ENCODE measurements at regions not wholly inside any gene's neighbourhood (a gene's known extent, or its start where the extent isn't known, plus 50 kb on each side); places are given as distances from the start of the nearest gene placed in this dataset.
"Not testable (repeated sequence)": the region's sequence is repeated elsewhere in the genome, so short reads cannot be mapped to it uniquely, and the experiment has no call there.

DNA sequence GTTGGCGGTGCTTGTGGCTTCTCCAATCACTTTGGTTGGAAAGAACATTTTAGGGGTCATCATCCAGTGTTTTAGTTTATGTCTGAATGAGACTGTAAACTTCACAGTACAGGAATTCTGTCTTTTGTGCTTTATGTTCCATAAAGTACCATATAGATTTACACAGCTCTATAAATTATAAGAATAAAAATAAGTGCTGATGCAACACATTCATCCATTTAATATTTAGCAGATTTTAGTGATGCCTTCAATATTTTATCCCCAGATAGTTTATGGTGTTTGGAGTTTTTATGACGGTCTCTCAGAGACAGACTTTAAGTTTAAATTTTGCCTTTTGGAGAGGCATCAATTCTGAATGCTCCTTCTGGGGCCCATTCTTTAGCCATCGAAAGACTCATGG is 385.2 kb downstream of the ATP23 start:
- Histone ChIP-seq H3K4me3 (replicated peaks in 1 of 2; ENCODE audit: low read depth in 1 of 2, low read length in 2 of 2) (no peak overlapping the region), H4K20me1 (ENCODE audit: insufficient read depth) (no peaks in the 10 kb centered on the region), H3K27me3 (ENCODE audit: insufficient read depth, low read length) (no peaks in the 10 kb centered on the region), H2AFZ (ENCODE audit: low read depth, low read length, poor library complexity, severe bottlenecking) (no peak overlapping the region), H3K9ac (ENCODE audit: low read length) (no peak overlapping the region), H3K27ac (ENCODE audit: low read depth, low read length) (no peak overlapping the region), H3K4me2 (ENCODE audit: low read length) (no peak overlapping the region), H3K79me2 (ENCODE audit: insufficient read depth, low read length) (no peaks in the 10 kb centered on the region), H3K4me1 (ENCODE audit: control insufficient read depth in 1 of 2, insufficient read depth in 2 of 2, low read length in 2 of 2) (no peaks in the 10 kb centered on the region), H3K36me3 (ENCODE audit: control insufficient read depth in 1 of 2, insufficient read depth in 2 of 2, low read length in 2 of 2) (no peaks in the 10 kb centered on the region), H3K9me3 (ENCODE audit: control insufficient read depth in 1 of 2, insufficient read depth in 1 of 2, low read depth in 1 of 2, low read length in 2 of 2) (no peaks in the 10 kb centered on the region), H3K9me2 (ENCODE audit: insufficient read depth) (no peaks in the 10 kb centered on the region)
- RAD21 ChIA-PET (ENCODE audit: low non-redundant PET in 1 of 2, low total read pairs in 2 of 2, uncharacterized antibody in 2 of 2, unreplicated experiment in 2 of 2), result no interaction called here
- no TSS peak for BruUV-seq (replicated peaks)
- POLR2A ChIA-PET, result no interaction called here
- CTCF ChIA-PET, result no interaction called here
- TF ChIP-seq SRF (IDR thresholded peaks at IDR 0.05; ENCODE audit: low read depth), result no peak
- TF ChIP-seq, protein P1, sequence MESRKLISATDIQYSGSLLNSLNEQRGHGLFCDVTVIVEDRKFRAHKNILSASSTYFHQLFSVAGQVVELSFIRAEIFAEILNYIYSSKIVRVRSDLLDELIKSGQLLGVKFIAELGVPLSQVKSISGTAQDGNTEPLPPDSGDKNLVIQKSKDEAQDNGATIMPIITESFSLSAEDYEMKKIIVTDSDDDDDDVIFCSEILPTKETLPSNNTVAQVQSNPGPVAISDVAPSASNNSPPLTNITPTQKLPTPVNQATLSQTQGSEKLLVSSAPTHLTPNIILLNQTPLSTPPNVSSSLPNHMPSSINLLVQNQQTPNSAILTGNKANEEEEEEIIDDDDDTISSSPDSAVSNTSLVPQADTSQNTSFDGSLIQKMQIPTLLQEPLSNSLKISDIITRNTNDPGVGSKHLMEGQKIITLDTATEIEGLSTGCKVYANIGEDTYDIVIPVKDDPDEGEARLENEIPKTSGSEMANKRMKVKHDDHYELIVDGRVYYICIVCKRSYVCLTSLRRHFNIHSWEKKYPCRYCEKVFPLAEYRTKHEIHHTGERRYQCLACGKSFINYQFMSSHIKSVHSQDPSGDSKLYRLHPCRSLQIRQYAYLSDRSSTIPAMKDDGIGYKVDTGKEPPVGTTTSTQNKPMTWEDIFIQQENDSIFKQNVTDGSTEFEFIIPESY (IDR thresholded peaks at IDR 0.05; ENCODE audit: extremely low read depth, insufficient replicate concordance, low read length), result no peak
- no peak for TF ChIP-seq ZFX (IDR thresholded peaks at IDR 0.05)
- no peak for TF ChIP-seq RAD21 (IDR thresholded peaks at IDR 0.05; ENCODE audit: low read depth)
- TF ChIP-seq, protein P2, sequence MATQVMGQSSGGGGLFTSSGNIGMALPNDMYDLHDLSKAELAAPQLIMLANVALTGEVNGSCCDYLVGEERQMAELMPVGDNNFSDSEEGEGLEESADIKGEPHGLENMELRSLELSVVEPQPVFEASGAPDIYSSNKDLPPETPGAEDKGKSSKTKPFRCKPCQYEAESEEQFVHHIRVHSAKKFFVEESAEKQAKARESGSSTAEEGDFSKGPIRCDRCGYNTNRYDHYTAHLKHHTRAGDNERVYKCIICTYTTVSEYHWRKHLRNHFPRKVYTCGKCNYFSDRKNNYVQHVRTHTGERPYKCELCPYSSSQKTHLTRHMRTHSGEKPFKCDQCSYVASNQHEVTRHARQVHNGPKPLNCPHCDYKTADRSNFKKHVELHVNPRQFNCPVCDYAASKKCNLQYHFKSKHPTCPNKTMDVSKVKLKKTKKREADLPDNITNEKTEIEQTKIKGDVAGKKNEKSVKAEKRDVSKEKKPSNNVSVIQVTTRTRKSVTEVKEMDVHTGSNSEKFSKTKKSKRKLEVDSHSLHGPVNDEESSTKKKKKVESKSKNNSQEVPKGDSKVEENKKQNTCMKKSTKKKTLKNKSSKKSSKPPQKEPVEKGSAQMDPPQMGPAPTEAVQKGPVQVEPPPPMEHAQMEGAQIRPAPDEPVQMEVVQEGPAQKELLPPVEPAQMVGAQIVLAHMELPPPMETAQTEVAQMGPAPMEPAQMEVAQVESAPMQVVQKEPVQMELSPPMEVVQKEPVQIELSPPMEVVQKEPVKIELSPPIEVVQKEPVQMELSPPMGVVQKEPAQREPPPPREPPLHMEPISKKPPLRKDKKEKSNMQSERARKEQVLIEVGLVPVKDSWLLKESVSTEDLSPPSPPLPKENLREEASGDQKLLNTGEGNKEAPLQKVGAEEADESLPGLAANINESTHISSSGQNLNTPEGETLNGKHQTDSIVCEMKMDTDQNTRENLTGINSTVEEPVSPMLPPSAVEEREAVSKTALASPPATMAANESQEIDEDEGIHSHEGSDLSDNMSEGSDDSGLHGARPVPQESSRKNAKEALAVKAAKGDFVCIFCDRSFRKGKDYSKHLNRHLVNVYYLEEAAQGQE (IDR thresholded peaks at IDR 0.05; ENCODE audit: low read depth), result no peak
- TF ChIP-seq EZH2 (IDR thresholded peaks at IDR 0.05), result no peak
- TF ChIP-seq, protein P3, sequence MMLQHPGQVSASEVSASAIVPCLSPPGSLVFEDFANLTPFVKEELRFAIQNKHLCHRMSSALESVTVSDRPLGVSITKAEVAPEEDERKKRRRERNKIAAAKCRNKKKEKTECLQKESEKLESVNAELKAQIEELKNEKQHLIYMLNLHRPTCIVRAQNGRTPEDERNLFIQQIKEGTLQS (IDR thresholded peaks at IDR 0.05), result no peak
- TF ChIP-seq TCF7L2 (IDR thresholded peaks at IDR 0.05; ENCODE audit: borderline replicate concordance, extremely low read depth, insufficient read depth, insufficient read length), result no peak
- DNase-seq (ENCODE audit: low read depth, low spot score) (no peak), ATAC-seq (no peak)
- intact Hi-C loops (cut with micrococcal nuclease), result no loop called here

DNA sequence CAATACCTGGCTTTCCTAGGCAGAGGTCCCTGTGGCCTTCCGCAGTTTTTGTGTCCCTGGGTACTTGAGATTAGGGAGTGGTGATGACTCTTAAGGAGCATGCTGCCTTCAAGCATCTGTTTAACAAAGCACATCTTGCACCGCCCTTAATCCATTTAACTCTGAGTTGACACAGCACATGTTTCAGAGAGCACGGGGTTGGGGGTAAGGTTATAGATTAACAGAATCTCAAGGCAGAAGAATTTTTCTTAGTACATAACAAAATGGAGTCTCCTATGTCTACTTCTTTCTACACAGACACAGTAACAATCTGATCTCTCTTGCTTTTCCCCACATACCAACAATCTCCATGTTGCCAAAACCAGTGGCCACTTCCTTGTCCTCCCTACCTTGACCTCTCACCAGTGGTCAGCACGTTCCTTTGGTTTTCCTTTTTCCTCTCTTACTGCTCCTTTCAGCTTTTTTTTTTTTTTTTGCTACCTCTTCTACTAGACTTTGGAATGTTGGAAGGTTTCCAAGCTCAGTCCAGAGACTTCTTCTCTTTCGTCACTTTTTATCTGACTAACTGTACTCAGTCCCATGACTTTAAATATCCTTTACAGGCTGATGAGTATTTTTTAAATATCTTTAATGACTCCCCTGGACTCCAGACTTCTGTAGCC is 395.3 kb downstream of the ATP23 start:
- ATAC-seq; intact Hi-C loops (cut with micrococcal nuclease); RAD21 ChIA-PET (ENCODE audit: low non-redundant PET in 1 of 2, low total read pairs in 2 of 2, uncharacterized antibody in 2 of 2, unreplicated experiment in 2 of 2): not testable (repeated sequence)

More for the DNA sequence above, 395.3 kb downstream of the ATP23 start:
- H3K27ac ChIP-seq (ENCODE audit: low read depth, low read length); H3K9me3 ChIP-seq (ENCODE audit: control insufficient read depth in 1 of 2, insufficient read depth in 1 of 2, low read depth in 1 of 2, low read length in 2 of 2); H3K4me1 ChIP-seq (ENCODE audit: control insufficient read depth in 1 of 2, insufficient read depth in 2 of 2, low read length in 2 of 2); H3K4me2 ChIP-seq (ENCODE audit: low read length); H3K79me2 ChIP-seq (ENCODE audit: insufficient read depth, low read length); H3K27me3 ChIP-seq (ENCODE audit: insufficient read depth, low read length); H4K20me1 ChIP-seq (ENCODE audit: insufficient read depth); H3K9me2 ChIP-seq (ENCODE audit: insufficient read depth); H3K4me3 ChIP-seq (replicated peaks in 1 of 2; ENCODE audit: low read depth in 1 of 2, low read length in 2 of 2); H3K9ac ChIP-seq (ENCODE audit: low read length); BruUV-seq (replicated peaks); POLR2A ChIA-PET; DNase-seq (ENCODE audit: low read depth, low spot score); H3K36me3 ChIP-seq (ENCODE audit: control insufficient read depth in 1 of 2, insufficient read depth in 2 of 2, low read length in 2 of 2); H2AFZ ChIP-seq (ENCODE audit: low read depth, low read length, poor library complexity, severe bottlenecking): not testable (repeated sequence)
- CTCF ChIA-PET, result interaction anchor here (0.8 to 0.9 kb wide), 2 partner anchors 354 to 814 kb away, joined by 3 read pairs; no protein-coding TSS in a partner anchor
